T-helper 1 cell treated with Interleukin-12 subunit alpha and Interleukin-12 subunit beta and Interleukin-4 antibody, amounts not matched to agents 30 μg/mL and 1 μg/mL, for 36 hours (primary cell): ENCODE measurements at regions not wholly inside any gene's neighbourhood (a gene's known extent, or its start where the extent isn't known, plus 50 kb on each side); places are given as distances from the start of the nearest gene placed in this dataset.
"Not testable (repeated sequence)": the region's sequence is repeated elsewhere in the genome, so short reads cannot be mapped to it uniquely, and the experiment has no call there.

ENCODE experiments used
- H3K27ac Mint-ChIP-seq: one replicate; pipeline ENCODE4 v1.8.0; 2021; ENCODE audit warnings: mild to moderate bottlenecking, mixed read lengths
- H3K27me3 Mint-ChIP-seq: one replicate; pipeline ENCODE4 v1.8.0; 2021; ENCODE audit warnings: low read depth, mixed read lengths
- H3K36me3 Mint-ChIP-seq: one replicate; pipeline ENCODE4 v1.8.0; 2021; ENCODE audit warnings: low read depth, mixed read lengths
- H3K4me1 Mint-ChIP-seq: one replicate; pipeline ENCODE4 v1.8.0; 2021; ENCODE audit warnings: low read depth, mixed read lengths
- H3K4me3 Mint-ChIP-seq: one replicate; pipeline ENCODE4 v1.8.0; 2021; ENCODE audit warnings: mild to moderate bottlenecking, moderate library complexity, mixed read lengths
- H3K9me3 Mint-ChIP-seq: one replicate; pipeline ENCODE4 v1.8.0; 2021; ENCODE audit warnings: mixed read lengths

GRCh38 chr4:77273412-77273811 is 116.4 kb downstream of the CCNG2 start:
- H3K4me1 Mint-ChIP-seq: no peaks in the 10 kb centered on the region
- no peak overlapping the region for H3K27ac Mint-ChIP-seq
- no peaks in the 10 kb centered on the region for H3K9me3 Mint-ChIP-seq
- H3K27me3 Mint-ChIP-seq: no peaks in the 10 kb centered on the region
- H3K36me3 Mint-ChIP-seq: no peaks in the 10 kb centered on the region
- no peak overlapping the region for H3K4me3 Mint-ChIP-seq

DNA sequence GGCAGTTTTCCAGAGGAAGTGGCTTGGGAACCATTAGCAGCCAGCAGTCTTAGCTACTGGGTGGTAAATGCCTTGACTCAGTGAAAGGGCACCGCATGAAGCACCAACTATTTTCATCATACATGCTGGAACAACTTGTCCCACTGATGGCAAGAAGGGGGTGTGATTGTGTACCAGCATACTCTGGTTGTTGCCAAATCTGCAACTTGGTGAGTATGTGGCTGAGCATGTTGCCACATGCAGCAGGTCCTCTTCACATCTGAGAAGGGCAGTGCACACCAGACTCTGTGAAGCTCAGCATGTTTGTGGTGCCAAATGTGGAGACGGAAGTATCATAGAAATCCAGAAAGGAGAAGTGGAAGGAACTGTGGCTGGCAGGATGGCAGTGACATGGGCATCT is 122.1 kb downstream of the CCNG2 start:
- not testable (repeated sequence) for H3K27me3 Mint-ChIP-seq, H3K4me3 Mint-ChIP-seq, H3K27ac Mint-ChIP-seq, H3K9me3 Mint-ChIP-seq, H3K4me1 Mint-ChIP-seq, H3K36me3 Mint-ChIP-seq

GRCh38 chr4:77282305-77282704 is 125.3 kb downstream of the CCNG2 start:
- Mint-ChIP-seq H3K4me1 (no peaks in the 10 kb centered on the region), H3K27me3 (peaks cover 9% of the 10 kb centered on the region), H3K36me3 (no peaks in the 10 kb centered on the region), H3K9me3 (no peaks in the 10 kb centered on the region), H3K4me3 (no peak overlapping the region), H3K27ac (no peak overlapping the region)

DNA sequence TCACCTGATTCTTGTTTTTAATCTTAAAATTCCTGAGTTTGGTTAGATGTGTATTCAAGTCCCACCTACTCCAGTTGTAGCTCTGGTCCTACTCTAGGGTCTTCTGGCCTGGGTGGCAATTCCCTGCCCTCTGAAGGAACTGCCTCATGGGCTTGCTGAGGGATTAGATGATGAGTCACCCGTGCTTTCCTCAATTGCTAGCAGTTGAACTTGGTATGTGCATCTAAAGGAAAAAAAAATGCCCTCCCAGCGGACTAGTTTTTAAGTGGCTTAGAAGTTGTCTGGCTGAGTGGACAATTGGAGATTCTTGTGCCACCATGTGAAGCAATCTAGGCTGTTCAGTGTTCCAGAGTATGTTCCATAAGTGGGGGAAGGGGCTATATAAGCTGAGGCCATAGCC is 127.0 kb downstream of the CCNG2 start:
- Mint-ChIP-seq H3K4me3 (no peak overlapping the region), H3K27ac (no peak overlapping the region), H3K27me3 (peaks cover 9% of the 10 kb centered on the region), H3K4me1 (no peaks in the 10 kb centered on the region), H3K9me3 (no peaks in the 10 kb centered on the region), H3K36me3 (no peaks in the 10 kb centered on the region)

DNA sequence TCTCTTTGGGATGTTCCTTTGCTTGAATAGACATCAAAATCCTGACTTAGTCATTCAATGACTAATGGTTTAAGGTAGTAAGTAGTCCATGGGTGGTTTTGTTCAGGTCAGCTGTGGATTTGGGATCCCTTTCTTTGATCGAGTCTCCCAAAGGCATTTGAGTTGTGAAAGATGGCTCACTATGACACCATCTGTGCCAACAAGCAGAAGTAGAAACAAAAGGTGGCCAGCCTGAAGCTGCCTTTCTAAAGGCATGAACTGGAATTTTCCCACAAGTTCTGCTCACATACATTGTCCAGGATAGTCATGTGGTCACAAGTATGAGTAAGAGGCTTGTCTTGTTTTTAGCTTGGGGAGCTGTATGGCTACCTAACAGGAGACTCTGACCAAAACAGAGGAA is 129.9 kb downstream of the CCNG2 start:
- Mint-ChIP-seq H3K4me3 (no peak overlapping the region), H3K27ac (no peak overlapping the region), H3K27me3 (peaks cover 5% of the 10 kb centered on the region), H3K36me3 (no peaks in the 10 kb centered on the region), H3K4me1 (no peaks in the 10 kb centered on the region), H3K9me3 (no peaks in the 10 kb centered on the region)

DNA sequence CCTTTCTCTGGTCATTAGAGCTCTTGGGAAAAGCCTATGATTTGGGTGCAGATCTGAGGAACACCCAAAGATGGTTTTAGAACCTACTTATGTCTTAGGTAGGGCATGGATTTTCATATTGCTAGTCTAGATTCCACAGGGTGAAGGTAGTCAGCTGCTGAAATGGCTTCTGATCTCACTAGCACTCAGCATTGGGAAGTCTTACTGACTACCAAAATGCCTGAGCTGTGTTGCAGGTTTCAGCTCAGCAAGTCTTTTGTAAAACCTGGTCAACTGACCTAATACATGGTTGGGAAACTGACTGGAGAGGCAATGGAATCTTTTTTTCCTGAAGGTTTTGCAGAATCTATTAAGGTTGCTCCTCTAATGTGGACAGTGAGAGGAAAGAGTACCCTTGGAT is 136.4 kb downstream of the CCNG2 start:
- Mint-ChIP-seq H3K36me3 (no peaks in the 10 kb centered on the region), H3K9me3 (no peaks in the 10 kb centered on the region), H3K4me1 (no peaks in the 10 kb centered on the region), H3K27ac (no peak overlapping the region), H3K4me3 (no peak overlapping the region), H3K27me3 (peaks cover 2% of the 10 kb centered on the region)

DNA sequence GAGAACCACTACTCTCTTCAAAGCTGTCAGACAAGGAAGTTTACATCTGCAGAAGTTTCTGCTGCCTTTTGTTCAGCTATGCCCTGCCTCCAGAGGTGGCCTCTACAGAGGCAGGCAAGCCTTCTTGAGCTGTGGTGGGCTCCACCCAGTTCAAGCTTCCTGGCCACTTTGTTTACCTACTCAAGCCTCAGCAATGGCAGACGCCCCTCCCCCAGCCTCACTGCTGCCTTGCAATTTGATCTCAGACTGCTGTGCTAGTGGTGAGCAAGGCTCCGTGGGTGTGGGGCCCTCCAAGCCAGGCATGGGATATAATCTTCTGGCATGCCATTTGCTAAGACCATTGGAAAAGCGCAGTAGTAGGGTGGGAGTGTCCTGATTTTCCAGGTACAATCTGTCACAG is 144.0 kb downstream of the CCNG2 start:
- not testable (repeated sequence) for H3K27ac Mint-ChIP-seq, H3K4me1 Mint-ChIP-seq, H3K4me3 Mint-ChIP-seq, H3K36me3 Mint-ChIP-seq, H3K9me3 Mint-ChIP-seq
- peaks cover 11% of the 10 kb centered on the region for H3K27me3 Mint-ChIP-seq

GRCh38 chr4:77305766-77306165 is 148.8 kb downstream of the CCNG2 start:
- Mint-ChIP-seq H3K9me3 (no peaks in the 10 kb centered on the region), H3K4me1 (no peaks in the 10 kb centered on the region), H3K4me3 (no peak overlapping the region), H3K36me3 (no peaks in the 10 kb centered on the region), H3K27ac (no peak overlapping the region), H3K27me3 (no peaks in the 10 kb centered on the region)

- Mint-ChIP-seq H3K36me3 (no peaks in the 10 kb centered on the region), H3K9me3 (no peaks in the 10 kb centered on the region), H3K4me3 (no peak overlapping the region), H3K27me3 (no peaks in the 10 kb centered on the region), H3K4me1 (no peaks in the 10 kb centered on the region), H3K27ac (no peak overlapping the region)
Measured at GRCh38 chr4:77306496-77306895, 149.5 kb downstream of the CCNG2 start.

- H3K36me3 Mint-ChIP-seq: no peaks in the 10 kb centered on the region
Measured at GRCh38 chr4:77308843-77309242, 151.8 kb downstream of the CCNG2 start.

DNA sequence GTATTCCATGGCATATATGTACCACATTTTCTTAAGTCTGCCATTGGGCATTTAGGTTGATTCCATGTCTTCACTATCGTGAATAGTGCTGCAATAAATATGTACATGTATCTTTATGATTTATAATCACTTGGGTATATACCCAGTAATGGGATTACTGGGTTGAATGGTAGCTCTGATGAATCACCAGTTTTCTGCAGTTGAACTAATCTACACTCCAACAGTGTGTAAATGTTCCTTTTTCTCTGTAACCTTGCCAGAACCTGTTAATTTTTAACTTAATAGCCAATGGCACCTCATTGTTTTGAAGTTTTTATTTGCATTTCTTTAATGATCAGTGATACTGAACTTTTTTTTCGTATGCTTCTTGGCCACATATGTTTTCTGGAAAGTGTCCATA is 152.5 kb downstream of the CCNG2 start:
- Mint-ChIP-seq H3K9me3 (no peaks in the 10 kb centered on the region), H3K4me1 (no peaks in the 10 kb centered on the region), H3K36me3 (no peaks in the 10 kb centered on the region), H3K27ac (no peak overlapping the region), H3K27me3 (peaks cover 9% of the 10 kb centered on the region), H3K4me3 (no peak overlapping the region)

More at GRCh38 chr4:77308843-77309242, 151.8 kb downstream of the CCNG2 start:
- no peaks in the 10 kb centered on the region for H3K9me3 Mint-ChIP-seq
- H3K4me1 Mint-ChIP-seq: no peaks in the 10 kb centered on the region
- H3K27me3 Mint-ChIP-seq: peaks cover 9% of the 10 kb centered on the region
- H3K27ac Mint-ChIP-seq: no peak overlapping the region
- no peak overlapping the region for H3K4me3 Mint-ChIP-seq

- Mint-ChIP-seq H3K4me1 (no peaks in the 10 kb centered on the region), H3K9me3 (no peaks in the 10 kb centered on the region), H3K36me3 (no peaks in the 10 kb centered on the region), H3K27ac (no peak overlapping the region), H3K27me3 (peaks cover 9% of the 10 kb centered on the region), H3K4me3 (no peak overlapping the region)
Measured at GRCh38 chr4:77310931-77311330, 153.9 kb downstream of the CCNG2 start.

DNA sequence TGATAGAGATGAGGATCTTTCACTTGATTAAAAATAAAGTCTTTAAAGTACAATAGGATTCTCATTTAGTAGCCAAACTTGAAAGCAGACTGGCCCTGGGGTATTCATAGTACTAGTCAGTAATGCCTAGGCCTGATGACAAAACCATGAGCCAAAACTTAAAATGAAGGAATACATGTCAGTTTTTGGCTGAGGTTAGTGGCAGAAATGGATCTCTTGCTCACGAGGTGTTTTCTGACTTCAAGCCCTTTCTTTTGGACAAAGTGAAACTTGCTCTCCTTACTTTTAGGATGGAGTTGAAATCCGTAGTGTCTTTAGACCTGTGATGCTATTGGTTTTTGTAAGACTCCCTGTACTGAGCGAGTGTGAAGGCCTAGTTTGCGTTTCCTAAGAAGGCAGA is 157.7 kb downstream of the CCNG2 start:
- peaks cover 7% of the 10 kb centered on the region for H3K9me3 Mint-ChIP-seq

GRCh38 chr4:77327151-77327550 is 170.1 kb downstream of the CCNG2 start:
- H3K36me3 Mint-ChIP-seq: no peaks in the 10 kb centered on the region
- no peaks in the 10 kb centered on the region for H3K4me1 Mint-ChIP-seq
- H3K4me3 Mint-ChIP-seq: no peak overlapping the region
- peaks cover 10% of the 10 kb centered on the region for H3K9me3 Mint-ChIP-seq
- H3K27ac Mint-ChIP-seq: no peak overlapping the region
- peaks cover 9% of the 10 kb centered on the region for H3K27me3 Mint-ChIP-seq

More for the DNA sequence above, 157.7 kb downstream of the CCNG2 start:
- no peak overlapping the region for H3K27ac Mint-ChIP-seq
- H3K4me1 Mint-ChIP-seq: no peaks in the 10 kb centered on the region
- no peak overlapping the region for H3K4me3 Mint-ChIP-seq
- no peaks in the 10 kb centered on the region for H3K36me3 Mint-ChIP-seq
- H3K27me3 Mint-ChIP-seq: peaks cover 9% of the 10 kb centered on the region

- H3K27ac Mint-ChIP-seq: no peak overlapping the region
- peaks cover 33% of the 10 kb centered on the region for H3K9me3 Mint-ChIP-seq
- H3K4me1 Mint-ChIP-seq: no peaks in the 10 kb centered on the region
- H3K27me3 Mint-ChIP-seq: no peaks in the 10 kb centered on the region
- H3K4me3 Mint-ChIP-seq: no peak overlapping the region
- H3K36me3 Mint-ChIP-seq: no peaks in the 10 kb centered on the region
Measured at GRCh38 chr4:77332696-77333270, 175.8 kb downstream of the CCNG2 start.
